ENCODE measurements at regions not wholly inside any gene's neighbourhood (a gene's known extent, or its start where the extent isn't known, plus 50 kb on each side); places are given as distances from the start of the nearest gene placed in this dataset.

DNA sequence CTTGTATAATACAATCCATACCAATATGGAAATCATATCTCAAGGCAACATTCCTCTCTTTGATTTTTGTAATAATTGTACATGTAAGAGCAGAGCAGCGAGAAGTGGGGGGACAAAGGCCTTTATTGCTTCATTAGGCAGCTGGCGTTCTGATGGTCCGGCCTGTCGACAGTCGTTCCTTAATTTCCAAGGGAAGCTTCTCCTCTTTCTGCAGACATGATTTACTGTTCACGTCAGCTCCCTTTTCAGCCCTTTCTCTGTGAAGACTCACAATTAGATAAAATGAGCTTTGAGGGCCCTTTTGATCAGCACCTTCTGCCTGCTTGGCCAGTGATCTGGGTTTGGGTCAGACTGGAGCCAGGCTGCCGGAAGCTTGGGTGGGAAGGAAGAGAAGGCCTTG is 65.6 kb upstream of the CTBP2 start:
- DNase-seq (ENCODE audit: low read depth in 4 of 4, low spot score in 3 of 4): no peak

DNA sequence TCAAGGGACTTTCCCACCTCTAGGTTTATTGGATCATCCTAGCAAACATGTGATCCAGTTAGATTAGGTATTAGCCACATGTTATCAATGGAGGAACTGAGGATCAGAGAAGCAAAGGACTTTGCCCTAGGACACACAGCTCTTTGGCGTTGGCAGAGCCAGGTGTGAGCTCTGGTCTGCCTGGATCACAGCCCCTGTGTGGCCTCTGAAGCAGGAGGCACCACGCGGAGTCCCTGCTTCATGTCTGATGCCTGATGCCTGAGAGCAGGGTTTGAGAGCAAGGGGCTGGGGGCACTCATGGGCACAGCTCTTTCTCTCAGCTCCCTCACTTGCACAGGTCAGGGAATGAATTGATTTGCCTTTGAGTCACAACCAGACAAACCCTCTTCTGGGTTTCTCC is 64.7 kb upstream of the CTBP2 start:
- DNase-seq (ENCODE audit: low read depth in 4 of 4, low spot score in 3 of 4): no peak

DNA sequence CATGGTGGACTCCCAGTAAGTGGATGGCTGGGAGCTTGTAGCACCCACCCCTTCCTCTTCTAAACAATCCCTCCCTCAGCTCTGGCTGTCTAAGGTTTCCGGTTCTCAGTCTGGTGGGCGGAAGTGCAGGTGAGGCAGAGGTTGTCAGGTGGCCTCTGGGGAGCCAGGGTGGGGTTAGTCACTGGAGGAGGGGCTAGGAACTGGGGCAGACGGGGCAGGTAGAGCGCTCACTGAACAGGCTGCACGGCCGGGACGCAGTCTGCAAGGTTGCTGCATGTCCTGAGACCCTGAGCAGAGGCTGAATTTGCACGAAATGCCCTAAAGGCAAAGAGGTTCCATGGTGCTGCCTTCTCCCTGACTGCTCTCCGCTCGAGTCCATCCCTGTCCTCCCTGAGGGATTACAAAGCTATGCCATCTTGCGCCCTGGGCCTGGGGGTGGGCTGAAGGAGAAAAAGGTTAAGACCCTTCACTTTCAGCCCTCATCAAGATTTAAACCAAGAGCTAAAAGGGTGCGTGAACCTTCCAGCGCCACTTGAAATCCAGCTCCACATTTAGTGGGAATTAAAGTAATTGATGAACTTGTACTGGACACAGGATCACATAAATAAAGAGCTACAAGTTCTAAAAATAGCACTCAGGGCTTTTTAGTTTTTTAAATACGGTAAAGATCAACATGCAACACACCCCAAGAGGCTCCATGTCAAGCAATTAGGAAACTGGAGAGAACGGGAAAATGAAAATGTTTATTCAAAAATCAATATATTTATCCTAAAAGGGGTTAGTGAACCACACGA is 62.3 kb upstream of the CTBP2 start:
- DNase-seq (ENCODE audit: low read depth in 4 of 4, low spot score in 3 of 4): no peak

DNA sequence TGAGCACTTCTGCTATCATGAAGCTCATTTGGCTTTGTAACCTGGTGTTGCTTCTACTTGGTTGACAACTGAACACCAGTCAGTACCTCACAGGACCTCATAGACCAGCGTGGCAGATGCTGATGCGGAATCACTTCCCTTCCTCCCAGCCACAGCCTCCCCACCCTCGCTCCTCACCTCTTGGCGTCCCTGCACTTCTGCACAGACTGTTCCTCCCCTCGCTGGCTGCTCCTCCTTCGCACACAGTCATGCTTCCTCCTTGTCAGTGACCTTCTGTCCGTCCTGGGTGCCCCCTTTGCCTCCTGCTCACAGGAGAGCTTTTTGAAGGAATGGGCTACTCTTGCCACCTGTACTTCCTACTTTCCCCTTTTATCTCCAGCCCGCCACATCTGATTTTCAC is 61.4 kb upstream of the CTBP2 start:
- no peak for DNase-seq (ENCODE audit: low read depth in 4 of 4, low spot score in 3 of 4)

GRCh38 chr10:125219776-125220175 is 59.4 kb upstream of the CTBP2 start:
- no peak for DNase-seq (ENCODE audit: low read depth in 4 of 4, low spot score in 3 of 4)

- no peak for DNase-seq (ENCODE audit: low read depth in 4 of 4, low spot score in 3 of 4)
Observed at GRCh38 chr10:125218967-125219366, 58.6 kb upstream of the CTBP2 start.

DNA sequence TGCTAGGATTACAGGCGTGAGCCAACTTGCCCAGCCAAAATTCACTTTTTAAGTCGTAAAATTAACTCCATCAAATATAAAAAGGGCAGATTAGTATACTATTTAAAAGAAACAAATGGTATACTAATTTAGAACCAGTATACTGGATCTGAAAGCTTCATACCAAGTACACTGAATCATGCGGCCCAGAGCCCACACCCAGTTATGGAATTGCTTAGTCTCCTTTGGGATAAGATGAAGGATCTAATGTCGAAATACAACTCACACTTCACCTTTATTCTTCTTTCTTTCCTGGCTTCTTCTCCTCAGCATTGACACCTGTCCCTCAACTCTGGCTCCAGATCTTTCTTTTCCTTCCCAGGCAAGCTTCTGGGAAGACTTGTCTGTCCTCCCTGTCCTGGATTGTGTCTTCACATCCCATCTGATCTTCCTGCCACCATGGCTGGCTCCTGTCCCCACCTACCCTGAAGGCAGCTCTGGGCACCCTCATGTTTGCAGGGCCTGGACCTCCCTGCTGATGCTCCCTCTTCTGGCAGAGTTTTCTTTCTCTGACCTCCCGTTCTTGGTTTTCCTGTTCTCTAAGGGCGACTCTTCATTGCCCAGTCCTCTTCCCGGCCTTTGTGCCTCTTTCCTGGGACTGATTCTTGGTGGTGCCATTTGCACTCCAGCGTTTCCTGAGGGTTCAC is 57.8 kb upstream of the CTBP2 start:
- no peak for DNase-seq (ENCODE audit: low read depth in 4 of 4, low spot score in 3 of 4)

DNA sequence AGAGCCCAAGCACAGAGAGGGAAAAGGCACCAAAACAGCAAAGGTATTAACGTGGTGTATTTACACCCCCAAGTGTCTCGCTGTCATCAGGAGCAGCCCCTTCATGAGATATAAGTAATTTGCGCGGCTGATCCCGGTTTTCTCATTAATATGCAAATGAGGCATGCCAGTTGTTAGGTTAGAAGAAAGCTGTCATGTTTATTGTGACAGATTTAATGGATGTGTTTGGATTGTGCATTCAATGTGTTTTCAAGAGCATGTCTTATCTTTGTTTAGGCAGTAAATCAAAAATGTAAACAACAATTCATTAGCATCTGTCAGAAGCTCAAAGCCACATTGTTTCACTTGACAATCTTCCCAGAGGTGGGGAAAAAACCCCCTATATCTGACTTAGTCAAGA is 56.5 kb upstream of the CTBP2 start:
- no peak for DNase-seq (ENCODE audit: low read depth in 4 of 4, low spot score in 3 of 4)

- no peak for DNase-seq (ENCODE audit: low read depth in 4 of 4, low spot score in 3 of 4)
Observed at GRCh38 chr10:125216309-125216708, 55.9 kb upstream of the CTBP2 start.

GRCh38 chr10:125214283-125214570 is 53.9 kb upstream of the CTBP2 start:
- no peak for DNase-seq (ENCODE audit: low read depth in 4 of 4, low spot score in 3 of 4)

DNA sequence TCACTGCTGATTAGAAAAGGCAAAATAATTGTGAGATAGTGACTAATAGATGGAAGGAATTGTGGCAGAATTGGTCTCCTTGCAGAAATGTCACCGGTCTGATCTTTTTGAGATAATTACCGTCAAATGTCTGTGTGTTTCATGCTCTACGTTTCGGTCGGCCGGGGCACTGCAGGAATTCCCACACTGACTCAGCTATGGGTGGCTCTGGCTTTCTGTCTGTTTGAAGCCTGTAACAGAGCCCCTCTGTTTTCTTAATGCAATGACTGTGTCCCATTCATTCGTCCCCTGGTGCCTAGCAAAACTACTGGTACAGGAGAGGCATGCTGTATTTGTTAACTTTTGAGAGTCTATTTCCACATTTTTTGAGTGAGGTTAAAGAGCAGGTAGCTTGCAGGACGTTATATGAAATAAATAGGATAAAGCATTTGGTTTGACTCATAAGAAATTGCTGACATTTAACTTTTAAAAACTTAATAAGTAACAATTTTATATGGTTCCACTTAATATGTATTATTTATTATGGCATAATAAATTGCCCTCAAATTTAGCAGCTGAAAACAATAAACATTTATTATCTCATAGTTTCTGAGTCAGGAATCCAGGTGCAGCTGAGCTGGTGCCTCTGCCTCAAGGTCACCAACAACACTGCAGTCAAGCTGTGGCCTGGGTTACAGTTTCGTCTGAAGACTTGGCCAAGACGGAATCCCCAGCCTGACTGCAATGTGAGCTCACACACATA is 53.3 kb upstream of the CTBP2 start:
- DNase-seq (ENCODE audit: low read depth in 4 of 4, low spot score in 3 of 4): no peak

- DNase-seq (ENCODE audit: low read depth in 4 of 4, low spot score in 3 of 4): no peak
Observed at GRCh38 chr10:125212150-125212809, 51.9 kb upstream of the CTBP2 start.
